ENCODE measurements at regions not wholly inside any gene's neighbourhood (a gene's known extent, or its start where the extent isn't known, plus 50 kb on each side); places are given as distances from the start of the nearest gene placed in this dataset.

DNA sequence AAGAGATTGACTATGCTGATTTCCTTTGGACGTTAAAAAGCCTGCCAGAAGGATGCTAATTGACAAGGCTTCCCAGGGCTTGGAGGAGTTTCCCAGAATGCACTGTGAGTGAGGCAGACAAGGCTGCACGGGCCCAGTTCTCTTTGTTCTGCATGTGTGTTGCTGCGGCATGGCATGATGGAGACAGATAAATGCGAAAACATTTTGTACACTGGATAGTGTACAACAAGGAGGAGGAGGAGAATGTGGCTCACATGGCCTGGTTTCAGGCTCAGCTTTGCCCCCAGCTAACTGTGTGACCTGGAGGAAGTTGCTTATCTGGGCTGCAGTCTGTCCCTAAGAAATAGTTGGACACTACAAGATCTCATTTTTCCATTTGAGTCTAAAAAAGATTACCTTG is 135.5 kb upstream of the CPEB4 start:
- Histone ChIP-seq H3K4me3 (ENCODE audit: low read depth, low read length) (no peak overlapping the region), H2AFZ (ENCODE audit: low read length, unreplicated experiment) (no peak overlapping the region), H3K27me3 (ENCODE audit: insufficient read depth, low read length) (no peaks in the 10 kb centered on the region), H3K27ac (ENCODE audit: low read depth, low read length) (no peak overlapping the region), H3K36me3 (ENCODE audit: insufficient read depth, low read length) (no peaks in the 10 kb centered on the region), H3K79me2 (ENCODE audit: control insufficient read depth, insufficient read depth, low read length, unreplicated experiment) (no peaks in the 10 kb centered on the region), H3K4me1 (ENCODE audit: control insufficient read depth, insufficient read depth, low read length, unreplicated experiment) (no peaks in the 10 kb centered on the region)

DNA sequence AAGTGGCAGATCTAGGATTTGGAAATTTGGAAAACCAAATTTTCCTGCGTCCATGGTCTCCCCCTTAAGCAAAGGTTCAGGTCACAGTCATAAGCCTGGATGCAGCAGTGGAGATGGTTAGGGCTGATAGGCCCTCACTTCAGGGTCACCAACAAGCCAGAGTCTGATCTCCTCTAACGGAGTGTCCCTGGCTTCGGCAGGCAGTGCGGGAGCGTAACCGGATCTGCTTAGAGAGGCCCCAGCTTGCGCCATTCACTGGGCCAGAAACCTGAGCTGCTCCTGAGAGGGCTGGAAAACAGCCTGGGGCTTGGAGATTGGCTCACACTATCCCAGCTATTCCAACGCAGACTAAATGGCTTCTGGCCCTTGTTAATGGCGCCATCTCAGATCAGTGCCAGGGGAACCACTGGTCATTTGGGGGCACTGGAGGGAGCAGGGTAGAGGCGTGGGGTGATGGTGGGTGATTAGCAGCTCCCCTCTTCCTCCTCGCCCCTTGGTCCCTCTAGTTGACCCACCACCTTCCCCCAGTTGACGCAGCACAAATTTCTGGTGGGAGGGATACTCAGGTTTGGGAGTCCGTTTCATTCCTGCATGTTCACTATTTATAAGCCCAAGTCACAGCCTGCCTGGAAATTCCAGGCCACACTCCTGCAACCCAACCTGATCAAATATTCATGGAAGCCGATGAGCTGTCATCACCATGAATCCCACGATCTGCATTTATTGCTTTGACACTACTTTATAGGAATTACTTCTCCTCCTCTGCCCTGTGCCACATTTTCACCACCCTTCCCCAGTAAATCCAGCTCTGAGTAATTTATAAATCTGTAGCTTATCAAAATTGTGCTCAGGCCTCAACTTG is 134.6 kb upstream of the CPEB4 start:
- no peaks in the 10 kb centered on the region for H3K36me3 ChIP-seq (ENCODE audit: insufficient read depth, low read length)
- no peak overlapping the region for H2AFZ ChIP-seq (ENCODE audit: low read length, unreplicated experiment)
- H3K4me3 ChIP-seq (ENCODE audit: low read depth, low read length), result no peak overlapping the region
- H3K27me3 ChIP-seq (ENCODE audit: insufficient read depth, low read length), result no peaks in the 10 kb centered on the region
- no peak overlapping the region for H3K27ac ChIP-seq (ENCODE audit: low read depth, low read length)
- H3K4me1 ChIP-seq (ENCODE audit: control insufficient read depth, insufficient read depth, low read length, unreplicated experiment), result peaks cover 2% of the 10 kb centered on the region
- no peaks in the 10 kb centered on the region for H3K79me2 ChIP-seq (ENCODE audit: control insufficient read depth, insufficient read depth, low read length, unreplicated experiment)

GRCh38 chr5:173755319-173755718 is 132.8 kb upstream of the CPEB4 start:
- Histone ChIP-seq H2AFZ (ENCODE audit: low read length, unreplicated experiment) (no peak overlapping the region), H3K36me3 (ENCODE audit: insufficient read depth, low read length) (no peaks in the 10 kb centered on the region), H3K27me3 (ENCODE audit: insufficient read depth, low read length) (no peaks in the 10 kb centered on the region), H3K27ac (ENCODE audit: low read depth, low read length) (no peak overlapping the region), H3K79me2 (ENCODE audit: control insufficient read depth, insufficient read depth, low read length, unreplicated experiment) (no peaks in the 10 kb centered on the region), H3K4me3 (ENCODE audit: low read depth, low read length) (no peak overlapping the region), H3K4me1 (ENCODE audit: control insufficient read depth, insufficient read depth, low read length, unreplicated experiment) (peaks cover 8% of the 10 kb centered on the region)

DNA sequence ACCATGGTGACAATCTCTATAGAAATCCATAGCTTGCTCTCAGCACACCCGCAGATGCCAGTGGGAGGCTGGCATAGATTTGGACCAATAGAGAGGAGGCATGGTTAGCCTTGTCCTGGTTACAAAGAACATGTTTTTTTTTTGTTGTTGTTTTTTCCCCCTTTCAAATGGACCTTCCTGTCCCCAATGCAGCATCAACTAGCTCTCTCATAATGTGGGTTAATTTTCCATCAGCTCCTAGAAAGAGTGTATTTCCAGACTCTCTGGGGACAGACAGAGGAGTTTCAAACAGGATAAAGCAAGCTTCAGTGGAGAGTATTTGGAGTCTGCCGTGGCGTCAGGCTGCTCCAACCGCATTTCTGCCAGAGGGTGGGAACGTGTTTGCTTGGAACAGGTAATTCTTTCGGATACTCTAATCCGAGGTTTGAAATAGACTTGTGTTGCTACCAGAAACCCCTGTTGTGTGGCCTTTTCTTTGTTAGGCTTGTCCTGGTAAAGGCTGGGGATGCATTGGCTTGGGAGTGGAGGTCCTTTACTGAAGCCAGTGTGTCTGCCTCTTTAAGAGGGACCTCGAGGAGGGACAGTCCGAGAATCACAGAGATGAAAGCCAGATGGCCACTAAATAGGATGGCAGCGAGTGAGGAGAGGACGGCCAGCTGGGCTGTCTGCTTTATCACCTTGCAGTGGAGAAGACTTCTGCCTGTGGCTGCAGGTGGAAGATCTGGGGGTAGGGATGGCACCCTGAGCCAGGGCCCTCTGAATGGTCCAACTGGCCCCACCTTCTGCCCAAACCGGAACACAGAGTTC is 130.5 kb upstream of the CPEB4 start:
- no peaks in the 10 kb centered on the region for H3K79me2 ChIP-seq (ENCODE audit: control insufficient read depth, insufficient read depth, low read length, unreplicated experiment)
- H3K27ac ChIP-seq (ENCODE audit: low read depth, low read length), result no peak overlapping the region

DNA sequence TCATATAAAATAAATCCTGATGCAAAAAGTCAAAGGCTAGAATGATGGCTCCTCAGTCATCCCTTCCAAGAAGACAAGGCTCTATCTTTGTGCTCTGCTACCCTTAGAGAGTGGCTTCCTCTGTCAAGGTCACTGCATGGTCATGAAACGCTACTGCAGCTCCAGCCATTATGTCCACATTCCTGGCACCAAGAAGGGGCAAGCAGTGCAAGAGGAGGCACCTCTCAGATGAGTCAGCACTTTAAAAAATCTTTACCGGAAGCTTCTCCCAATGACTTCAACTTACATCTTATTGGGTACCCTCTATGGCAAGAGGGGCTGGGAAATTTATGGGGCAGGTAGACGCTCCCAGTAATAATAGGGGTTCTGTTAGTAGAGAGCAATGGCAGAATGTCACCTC is 129.5 kb upstream of the CPEB4 start:
- Histone ChIP-seq H3K27ac (ENCODE audit: low read depth, low read length) (no peak overlapping the region), H3K4me1 (ENCODE audit: control insufficient read depth, insufficient read depth, low read length, unreplicated experiment) (peaks cover 10% of the 10 kb centered on the region), H3K27me3 (ENCODE audit: insufficient read depth, low read length) (no peaks in the 10 kb centered on the region)

More for the DNA sequence above, 130.5 kb upstream of the CPEB4 start:
- Histone ChIP-seq H3K36me3 (ENCODE audit: insufficient read depth, low read length) (no peaks in the 10 kb centered on the region), H3K27me3 (ENCODE audit: insufficient read depth, low read length) (no peaks in the 10 kb centered on the region), H3K4me1 (ENCODE audit: control insufficient read depth, insufficient read depth, low read length, unreplicated experiment) (peaks cover 8% of the 10 kb centered on the region), H3K4me3 (ENCODE audit: low read depth, low read length) (no peak overlapping the region), H2AFZ (ENCODE audit: low read length, unreplicated experiment) (no peak overlapping the region)

GRCh38 chr5:173759691-173760090 is 128.5 kb upstream of the CPEB4 start:
- Histone ChIP-seq H2AFZ (ENCODE audit: low read length, unreplicated experiment) (no peak overlapping the region), H3K79me2 (ENCODE audit: control insufficient read depth, insufficient read depth, low read length, unreplicated experiment) (no peaks in the 10 kb centered on the region), H3K27me3 (ENCODE audit: insufficient read depth, low read length) (no peaks in the 10 kb centered on the region), H3K4me1 (ENCODE audit: control insufficient read depth, insufficient read depth, low read length, unreplicated experiment) (peaks cover 17% of the 10 kb centered on the region), H3K36me3 (ENCODE audit: insufficient read depth, low read length) (no peaks in the 10 kb centered on the region), H3K4me3 (ENCODE audit: low read depth, low read length) (no peak overlapping the region), H3K27ac (ENCODE audit: low read depth, low read length) (no peak overlapping the region)

More for the DNA sequence above, 129.5 kb upstream of the CPEB4 start:
- Histone ChIP-seq H3K79me2 (ENCODE audit: control insufficient read depth, insufficient read depth, low read length, unreplicated experiment) (no peaks in the 10 kb centered on the region), H3K4me3 (ENCODE audit: low read depth, low read length) (no peak overlapping the region), H2AFZ (ENCODE audit: low read length, unreplicated experiment) (no peak overlapping the region), H3K36me3 (ENCODE audit: insufficient read depth, low read length) (no peaks in the 10 kb centered on the region)

GRCh38 chr5:173760461-173761177 is 127.5 kb upstream of the CPEB4 start:
- Histone ChIP-seq H3K27ac (ENCODE audit: low read depth, low read length) (no peak overlapping the region), H3K4me3 (ENCODE audit: low read depth, low read length) (no peak overlapping the region), H2AFZ (ENCODE audit: low read length, unreplicated experiment) (no peak overlapping the region), H3K27me3 (ENCODE audit: insufficient read depth, low read length) (no peaks in the 10 kb centered on the region), H3K4me1 (ENCODE audit: control insufficient read depth, insufficient read depth, low read length, unreplicated experiment) (peaks cover 22% of the 10 kb centered on the region), H3K79me2 (ENCODE audit: control insufficient read depth, insufficient read depth, low read length, unreplicated experiment) (no peaks in the 10 kb centered on the region), H3K36me3 (ENCODE audit: insufficient read depth, low read length) (no peaks in the 10 kb centered on the region)

DNA sequence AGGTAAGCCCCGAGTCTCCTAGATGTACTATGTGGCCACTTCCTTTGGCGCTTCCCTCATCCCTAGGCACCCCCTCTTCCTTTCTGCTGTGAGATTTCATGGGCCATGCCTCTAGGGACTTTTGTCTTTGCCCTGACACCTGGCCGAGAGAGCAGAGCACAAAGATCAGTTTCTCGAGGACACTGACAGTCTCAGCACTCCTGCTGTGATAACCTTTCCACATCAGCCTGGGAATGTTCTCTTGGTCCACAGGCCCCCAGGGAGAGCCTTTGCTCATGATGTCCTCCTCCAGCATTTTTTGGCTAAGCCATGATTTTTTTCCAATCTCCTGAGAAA is 127.0 kb upstream of the CPEB4 start:
- H3K36me3 ChIP-seq (ENCODE audit: insufficient read depth, low read length), result no peaks in the 10 kb centered on the region
- no peak overlapping the region for H3K4me3 ChIP-seq (ENCODE audit: low read depth, low read length)
- no peak overlapping the region for H3K27ac ChIP-seq (ENCODE audit: low read depth, low read length)
- no peaks in the 10 kb centered on the region for H3K79me2 ChIP-seq (ENCODE audit: control insufficient read depth, insufficient read depth, low read length, unreplicated experiment)
- H3K4me1 ChIP-seq (ENCODE audit: control insufficient read depth, insufficient read depth, low read length, unreplicated experiment), result peaks cover 27% of the 10 kb centered on the region
- H2AFZ ChIP-seq (ENCODE audit: low read length, unreplicated experiment), result no peak overlapping the region
- H3K27me3 ChIP-seq (ENCODE audit: insufficient read depth, low read length), result no peaks in the 10 kb centered on the region

- Histone ChIP-seq H3K36me3 (ENCODE audit: insufficient read depth, low read length) (no peaks in the 10 kb centered on the region), H3K27ac (ENCODE audit: low read depth, low read length) (no peak overlapping the region), H3K4me1 (ENCODE audit: control insufficient read depth, insufficient read depth, low read length, unreplicated experiment) (peaks cover 31% of the 10 kb centered on the region), H3K4me3 (ENCODE audit: low read depth, low read length) (no peak overlapping the region), H3K79me2 (ENCODE audit: control insufficient read depth, insufficient read depth, low read length, unreplicated experiment) (no peaks in the 10 kb centered on the region), H3K27me3 (ENCODE audit: insufficient read depth, low read length) (no peaks in the 10 kb centered on the region), H2AFZ (ENCODE audit: low read length, unreplicated experiment) (no peak overlapping the region)
These were observed 126.1 kb upstream of the CPEB4 start for GRCh38 chr5:173762045-173762444.

- H2AFZ ChIP-seq (ENCODE audit: low read length, unreplicated experiment), result no peak overlapping the region
- H3K27me3 ChIP-seq (ENCODE audit: insufficient read depth, low read length), result no peaks in the 10 kb centered on the region
- H3K4me1 ChIP-seq (ENCODE audit: control insufficient read depth, insufficient read depth, low read length, unreplicated experiment), result peaks cover 31% of the 10 kb centered on the region
- H3K36me3 ChIP-seq (ENCODE audit: insufficient read depth, low read length), result no peaks in the 10 kb centered on the region
- no peak overlapping the region for H3K27ac ChIP-seq (ENCODE audit: low read depth, low read length)
- H3K79me2 ChIP-seq (ENCODE audit: control insufficient read depth, insufficient read depth, low read length, unreplicated experiment), result no peaks in the 10 kb centered on the region
- no peak overlapping the region for H3K4me3 ChIP-seq (ENCODE audit: low read depth, low read length)
These were observed 125.2 kb upstream of the CPEB4 start for GRCh38 chr5:173762930-173763329.

All from ACC112 (cell line).